ENCODE measurements at regions not wholly inside any gene's neighbourhood (a gene's known extent, or its start where the extent isn't known, plus 50 kb on each side); places are given as distances from the start of the nearest gene placed in this dataset.
"Not testable (repeated sequence)": the region's sequence is repeated elsewhere in the genome, so short reads cannot be mapped to it uniquely, and the experiment has no call there.

GRCh38 chr2:187853381-187853791 is 299.2 kb upstream of the TFPI start:
- DNase-seq, result no peak

GRCh38 chr2:187854801-187855200 is 300.6 kb upstream of the TFPI start:
- intact Hi-C loops (cut with DNase I), result no loop called here
- DNase-seq, result no peak

More at GRCh38 chr2:187853381-187853791, 299.2 kb upstream of the TFPI start:
- intact Hi-C loops (cut with DNase I), result no loop called here

DNA sequence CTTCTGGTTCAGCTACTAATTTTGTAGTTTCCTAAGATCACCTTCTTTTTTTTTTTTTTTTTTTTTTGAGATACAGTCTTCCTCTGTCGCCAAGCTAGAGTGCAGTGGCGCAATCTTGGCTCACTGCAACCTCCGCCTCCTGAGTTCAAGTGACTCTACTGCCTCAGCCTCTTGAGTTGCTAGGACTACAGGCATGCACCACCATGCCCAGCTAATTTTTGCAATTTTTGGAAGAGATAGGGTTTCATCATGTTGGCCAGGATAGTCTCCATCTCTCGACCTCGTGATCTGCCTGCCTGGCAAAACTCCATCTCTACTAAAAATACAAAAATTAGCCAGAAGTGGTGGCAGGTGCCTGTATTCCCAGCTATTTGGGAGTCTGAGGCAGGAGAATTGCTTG is 301.5 kb upstream of the TFPI start:
- intact Hi-C loops (cut with DNase I), result no loop called here
- no peak for DNase-seq

GRCh38 chr2:187857826-187858225 is 303.6 kb upstream of the TFPI start:
- no peak for DNase-seq
- intact Hi-C loops (cut with DNase I), result no loop called here

GRCh38 chr2:187862715-187863114 is 308.5 kb upstream of the TFPI start:
- no peak for DNase-seq

DNA sequence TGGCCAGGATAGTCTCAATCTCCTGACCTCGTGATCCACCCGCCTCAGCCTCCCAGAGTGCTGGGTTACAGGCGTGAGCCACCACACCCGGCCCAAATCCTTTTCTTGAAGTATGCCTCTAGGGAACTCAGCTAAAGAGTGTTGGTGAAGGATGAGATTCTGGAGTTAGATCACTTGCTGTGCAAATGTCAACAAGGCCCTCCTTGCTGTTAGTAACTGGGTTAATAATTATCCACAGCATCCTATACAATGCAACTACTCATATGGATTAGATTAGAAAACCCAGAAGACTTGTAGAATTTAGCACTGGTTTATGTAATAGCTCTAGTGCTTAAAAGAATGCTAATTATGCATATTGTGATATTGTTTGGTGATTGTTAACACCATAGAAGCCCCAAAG is 310.8 kb upstream of the TFPI start:
- DNase-seq, result no peak
- intact Hi-C loops (cut with DNase I), result no loop called here

More at GRCh38 chr2:187862715-187863114, 308.5 kb upstream of the TFPI start:
- intact Hi-C loops (cut with DNase I), result no loop called here

- no peak for DNase-seq
- intact Hi-C loops (cut with DNase I), result no loop called here
Measured at GRCh38 chr2:187867165-187867564, 312.9 kb upstream of the TFPI start.

DNA sequence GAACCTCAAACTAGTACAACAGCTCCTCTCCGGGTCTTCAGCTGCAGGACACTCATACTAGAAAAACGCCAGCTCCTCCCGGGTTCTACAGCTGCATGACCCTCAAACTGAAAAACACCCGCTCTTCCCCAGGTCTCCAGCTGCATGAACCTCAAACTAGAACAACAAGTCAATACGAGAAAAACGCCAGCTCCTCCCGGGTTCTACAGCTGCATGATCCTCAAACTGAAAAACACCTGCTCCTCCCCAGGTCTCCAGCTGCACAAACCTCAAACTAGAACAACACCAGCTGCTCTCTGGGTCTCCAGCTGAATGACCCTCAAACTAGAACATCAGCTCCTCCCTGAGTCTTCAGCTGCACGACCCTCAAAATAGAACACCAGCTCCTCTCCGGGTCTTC is 315.0 kb upstream of the TFPI start:
- no peak for DNase-seq
- intact Hi-C loops (cut with DNase I), result no loop called here

DNA sequence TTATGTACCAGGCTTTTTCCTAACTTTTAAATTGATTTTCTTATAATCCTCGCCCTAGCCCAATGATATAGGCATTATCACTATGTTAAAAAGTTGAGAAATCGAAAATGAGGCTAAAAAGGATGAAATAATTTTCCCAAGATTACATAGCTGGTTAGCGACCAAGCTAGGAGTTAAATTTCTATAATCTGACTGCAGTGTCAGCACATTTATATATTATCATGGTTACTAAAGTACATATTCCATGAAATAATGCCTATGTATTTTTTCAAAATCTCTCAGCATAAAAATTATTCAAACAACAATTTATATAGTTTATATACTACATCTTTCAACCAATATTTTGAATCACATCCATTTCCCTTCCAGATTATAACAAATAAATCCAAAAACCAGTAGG is 317.3 kb upstream of the TFPI start:
- intact Hi-C loops (cut with DNase I), result no loop called here
- DNase-seq, result no peak

GRCh38 chr2:187873132-187873531 is 318.9 kb upstream of the TFPI start:
- intact Hi-C loops (cut with DNase I), result no loop called here
- no peak for DNase-seq

GRCh38 chr2:187874786-187875185 is 320.6 kb upstream of the TFPI start:
- intact Hi-C loops (cut with DNase I), result no loop called here
- no peak for DNase-seq

DNA sequence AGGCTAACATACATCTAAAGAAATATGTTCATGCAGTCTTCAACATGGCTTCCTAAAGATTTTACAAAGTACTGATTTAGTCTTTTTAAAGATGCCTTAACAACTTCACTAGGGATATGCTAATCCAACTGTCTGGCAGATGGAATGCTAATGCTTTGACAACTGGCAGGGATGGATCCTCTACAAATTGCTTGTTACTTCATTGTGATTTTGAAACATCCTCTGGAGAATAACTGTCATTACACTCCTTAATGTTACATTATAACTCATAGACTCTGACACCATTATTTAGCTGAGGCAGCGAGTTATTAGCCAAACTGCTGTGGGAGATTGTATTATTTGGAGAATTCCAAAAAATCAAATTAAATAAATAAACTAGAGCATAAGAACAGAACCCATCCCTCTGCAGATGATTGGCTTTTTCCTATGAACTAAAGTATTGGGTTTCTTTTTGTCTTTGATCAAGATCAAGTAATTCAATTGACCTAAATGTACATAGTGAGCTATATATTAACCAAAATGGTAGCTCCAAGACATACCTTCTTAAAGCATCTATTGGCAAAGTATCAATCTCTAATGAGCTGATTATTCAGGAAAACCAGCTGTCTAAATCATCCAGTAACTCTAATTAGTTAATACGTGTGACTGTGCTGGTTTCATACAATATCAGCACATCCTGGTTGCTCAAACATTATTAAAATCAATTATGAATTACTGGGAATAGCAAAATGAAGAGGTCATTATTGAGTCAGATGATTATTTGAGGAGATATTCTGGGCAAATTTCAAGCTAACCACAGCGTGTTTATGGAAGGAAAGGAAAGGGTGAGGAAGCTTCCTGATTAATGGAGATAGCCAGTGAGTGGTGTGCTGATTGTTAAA is 321.3 kb upstream of the TFPI start:
- intact Hi-C loops (cut with DNase I), result no loop called here

GRCh38 chr2:187876554-187876953 is 322.3 kb upstream of the TFPI start:
- intact Hi-C loops (cut with DNase I), result no loop called here
- no peak for DNase-seq

More for the DNA sequence above, 321.3 kb upstream of the TFPI start:
- peak in 5 of 42 donors; percentile 16 to 55 (median 22) for DNase-seq

DNA sequence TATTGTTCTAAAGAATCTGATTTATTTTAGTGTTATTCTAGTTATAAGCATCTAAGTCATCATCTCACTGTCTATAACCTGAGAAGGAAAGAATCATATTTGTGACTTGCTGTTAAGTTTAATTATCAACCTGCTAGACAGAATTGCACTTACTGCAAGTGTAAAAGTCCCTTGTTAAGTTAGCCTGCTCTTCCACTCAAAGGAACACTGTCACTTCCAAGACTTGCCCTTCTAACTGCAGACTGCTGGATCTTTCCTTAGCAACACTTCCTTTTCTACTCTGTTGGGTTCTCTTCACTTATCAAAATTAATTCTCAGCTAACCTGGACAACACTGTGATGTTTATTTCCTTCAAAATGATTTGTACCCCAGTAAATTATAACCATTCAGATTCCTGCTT is 323.2 kb upstream of the TFPI start:
- intact Hi-C loops (cut with DNase I), result no loop called here
- peak in 1 of 42 donors; percentile 21 for DNase-seq

DNA sequence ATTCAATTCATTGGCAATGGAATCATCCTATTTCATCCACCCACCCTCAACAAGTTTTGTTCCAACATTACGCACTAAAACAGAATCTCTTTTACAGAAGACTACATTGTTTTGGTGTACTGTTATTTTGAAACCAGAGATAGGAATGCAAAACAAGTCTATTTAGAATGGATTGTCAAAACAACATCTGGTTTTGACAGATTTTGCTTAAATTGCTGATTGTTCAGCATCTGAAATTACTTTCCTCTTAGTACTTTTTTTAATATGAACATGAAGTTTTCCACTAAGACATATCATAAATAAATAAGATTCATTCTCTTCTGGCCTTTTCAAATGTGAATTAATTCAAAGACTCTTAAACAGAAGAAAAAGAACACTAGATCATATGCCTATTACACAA is 323.9 kb upstream of the TFPI start:
- DNase-seq, result no peak
- intact Hi-C loops (cut with DNase I), result no loop called here

DNA sequence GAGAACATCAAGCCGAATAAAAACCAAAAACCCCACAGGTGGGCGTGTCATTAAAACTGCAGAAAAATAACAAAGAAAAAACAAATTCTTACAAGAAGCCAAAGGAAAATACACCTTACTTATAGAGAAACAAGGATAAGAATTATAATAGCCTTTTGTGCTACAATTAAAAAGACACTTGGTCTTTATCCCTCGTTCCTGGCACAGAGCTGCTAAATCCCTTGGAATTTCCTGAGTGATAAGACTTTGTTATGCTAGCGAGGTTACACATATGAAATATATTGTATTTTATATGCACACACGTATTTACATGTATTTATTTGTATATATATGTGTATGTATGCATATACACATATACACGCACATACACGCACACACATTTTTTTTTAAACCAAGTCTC is 325.3 kb upstream of the TFPI start:
- intact Hi-C loops (cut with DNase I), result no loop called here
- DNase-seq, result no peak

GRCh38 chr2:187884003-187884402 is 329.8 kb upstream of the TFPI start:
- intact Hi-C loops (cut with DNase I), result no loop called here
- no peak for DNase-seq

DNA sequence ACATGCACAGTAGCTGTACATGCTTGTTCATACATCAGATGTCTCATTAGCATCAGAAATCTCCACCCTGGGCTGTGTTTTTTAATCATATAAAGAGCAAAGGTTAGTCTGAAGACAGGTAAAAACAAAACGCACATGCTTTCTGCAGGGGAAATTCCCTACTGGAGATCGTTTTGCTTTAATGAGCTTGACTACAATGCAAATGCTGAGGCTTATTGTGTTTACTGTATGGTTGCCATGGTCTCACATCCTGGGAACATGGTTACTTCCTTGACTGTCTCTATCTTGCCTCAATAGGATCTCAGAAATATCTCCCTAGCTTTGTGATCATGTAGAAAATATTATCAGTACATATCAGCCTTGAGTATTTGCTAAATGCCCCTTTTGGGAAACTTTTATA is 336.5 kb upstream of the TFPI start:
- intact Hi-C loops (cut with DNase I), result no loop called here
- no peak for DNase-seq

GRCh38 chr2:187900021-187900420 is 345.8 kb upstream of the TFPI start:
- intact Hi-C loops (cut with DNase I), result no loop called here
- no peak for DNase-seq

DNA sequence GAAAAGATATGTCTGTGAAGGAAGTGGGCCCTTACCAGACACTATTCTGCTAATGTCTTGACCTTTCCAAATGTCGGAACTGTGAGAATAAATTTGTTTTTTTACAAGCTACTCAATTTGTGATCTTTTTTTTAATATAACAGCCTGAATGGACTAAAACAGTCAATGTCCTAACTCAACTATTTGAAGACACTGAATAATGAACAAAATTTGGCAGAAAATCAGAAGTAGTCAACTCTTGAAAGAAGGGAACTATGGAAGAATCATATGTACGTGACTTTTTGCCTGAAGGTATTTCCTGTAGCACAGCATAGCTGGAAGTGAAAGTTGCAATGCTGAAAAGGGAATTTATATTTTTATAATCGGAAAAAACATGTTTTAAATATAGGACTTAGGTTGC is 351.8 kb upstream of the TFPI start:
- intact Hi-C loops (cut with DNase I), result no loop called here

DNA sequence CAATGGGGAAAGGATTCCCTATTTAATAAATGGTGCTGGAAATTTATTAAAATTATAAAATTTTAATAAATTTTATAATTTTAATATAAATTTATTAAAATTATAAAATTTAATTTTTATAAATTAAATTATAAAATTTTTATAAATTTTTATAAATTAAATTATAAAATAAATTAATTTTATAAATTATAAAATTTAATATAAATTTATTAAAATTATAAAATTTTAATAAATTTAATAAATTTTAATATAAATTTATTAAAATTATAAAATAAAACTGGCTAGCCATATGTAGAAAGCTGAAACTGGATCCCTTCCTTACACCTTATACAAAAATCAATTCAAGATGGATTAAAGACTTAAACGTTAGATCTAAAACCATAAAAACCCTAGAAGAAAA is 356.7 kb upstream of the TFPI start:
- DNase-seq; intact Hi-C loops (cut with DNase I): not testable (repeated sequence)

More for the DNA sequence above, 351.8 kb upstream of the TFPI start:
- DNase-seq, result no peak

Data from head of caudate nucleus (tissue), 42 donors.